Fibroblast of mammary gland (primary cell): ENCODE measurements at regions not wholly inside any gene's neighbourhood (a gene's known extent, or its start where the extent isn't known, plus 50 kb on each side); places are given as distances from the start of the nearest gene placed in this dataset.

Experiments used
- DNase-seq: peaks from one replicate; pipeline ENCODE4 v3.0.0-alpha.2; 2010; ENCODE audit warnings: low read depth
- H3K4me3 ChIP-seq: 2 replicates; pipeline ENCODE4 v1.5.1; 2011; ENCODE audit warnings: low read depth, mild to moderate bottlenecking, low read length, moderate library complexity; ENCODE audit not compliant: control insufficient read depth
- TF ChIP-seq, protein P1 (sequence below): conservative IDR thresholded peaks from 2 replicates; pipeline ENCODE4 v1.5.1; 2011; ENCODE audit warnings: low read depth, low read length, inconsistent platforms; ENCODE audit not compliant: control insufficient read depth, insufficient read depth

DNA sequence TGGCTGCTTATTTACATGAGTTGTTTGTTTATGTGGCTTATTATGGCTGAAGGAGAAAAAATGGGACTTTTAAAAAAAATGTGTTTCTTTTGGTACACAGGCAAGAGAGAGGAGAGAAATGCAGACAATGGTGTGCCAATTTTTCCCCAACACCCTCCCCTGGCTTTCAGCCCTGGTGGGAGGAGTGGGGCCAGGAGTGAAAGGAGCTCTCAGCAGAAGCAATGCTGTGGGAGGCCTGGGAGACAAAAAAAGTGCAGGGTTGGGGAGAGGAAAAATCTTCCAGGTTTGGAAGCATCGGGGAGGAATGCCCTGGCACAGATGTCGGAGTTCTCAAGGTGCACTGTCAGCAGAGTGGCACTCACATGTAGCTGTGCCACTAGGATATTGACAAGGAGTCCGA, 117.7 kb upstream of the FOXB1 start:
- DNase-seq, result no peak
- TF ChIP-seq, protein P1, sequence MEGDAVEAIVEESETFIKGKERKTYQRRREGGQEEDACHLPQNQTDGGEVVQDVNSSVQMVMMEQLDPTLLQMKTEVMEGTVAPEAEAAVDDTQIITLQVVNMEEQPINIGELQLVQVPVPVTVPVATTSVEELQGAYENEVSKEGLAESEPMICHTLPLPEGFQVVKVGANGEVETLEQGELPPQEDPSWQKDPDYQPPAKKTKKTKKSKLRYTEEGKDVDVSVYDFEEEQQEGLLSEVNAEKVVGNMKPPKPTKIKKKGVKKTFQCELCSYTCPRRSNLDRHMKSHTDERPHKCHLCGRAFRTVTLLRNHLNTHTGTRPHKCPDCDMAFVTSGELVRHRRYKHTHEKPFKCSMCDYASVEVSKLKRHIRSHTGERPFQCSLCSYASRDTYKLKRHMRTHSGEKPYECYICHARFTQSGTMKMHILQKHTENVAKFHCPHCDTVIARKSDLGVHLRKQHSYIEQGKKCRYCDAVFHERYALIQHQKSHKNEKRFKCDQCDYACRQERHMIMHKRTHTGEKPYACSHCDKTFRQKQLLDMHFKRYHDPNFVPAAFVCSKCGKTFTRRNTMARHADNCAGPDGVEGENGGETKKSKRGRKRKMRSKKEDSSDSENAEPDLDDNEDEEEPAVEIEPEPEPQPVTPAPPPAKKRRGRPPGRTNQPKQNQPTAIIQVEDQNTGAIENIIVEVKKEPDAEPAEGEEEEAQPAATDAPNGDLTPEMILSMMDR, result no peak
- H3K4me3 ChIP-seq, result no peak overlapping the region

DNA sequence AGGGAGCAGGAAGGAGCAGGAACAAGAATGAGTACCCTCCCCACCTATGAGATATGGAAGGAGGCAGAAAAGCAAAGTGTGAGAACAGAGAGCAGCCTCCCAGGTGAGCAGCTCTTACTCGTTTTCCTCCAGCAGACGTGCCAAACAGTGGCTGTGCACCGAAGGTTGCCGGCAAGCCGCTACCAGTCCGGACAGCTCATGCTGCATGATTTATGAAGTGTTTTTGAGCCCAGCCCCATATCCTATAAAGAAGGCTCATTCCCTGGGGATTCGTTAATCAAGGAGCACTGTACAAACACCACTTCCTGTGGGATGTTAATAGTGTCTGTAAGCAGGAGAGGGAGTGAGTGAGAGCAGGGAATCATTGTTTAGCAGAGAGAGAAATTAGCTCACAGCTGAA, 118.3 kb upstream of the FOXB1 start:
- no peak overlapping the region for H3K4me3 ChIP-seq
- DNase-seq, result peak; percentile 64
- TF ChIP-seq, protein P1, result no peak

DNA sequence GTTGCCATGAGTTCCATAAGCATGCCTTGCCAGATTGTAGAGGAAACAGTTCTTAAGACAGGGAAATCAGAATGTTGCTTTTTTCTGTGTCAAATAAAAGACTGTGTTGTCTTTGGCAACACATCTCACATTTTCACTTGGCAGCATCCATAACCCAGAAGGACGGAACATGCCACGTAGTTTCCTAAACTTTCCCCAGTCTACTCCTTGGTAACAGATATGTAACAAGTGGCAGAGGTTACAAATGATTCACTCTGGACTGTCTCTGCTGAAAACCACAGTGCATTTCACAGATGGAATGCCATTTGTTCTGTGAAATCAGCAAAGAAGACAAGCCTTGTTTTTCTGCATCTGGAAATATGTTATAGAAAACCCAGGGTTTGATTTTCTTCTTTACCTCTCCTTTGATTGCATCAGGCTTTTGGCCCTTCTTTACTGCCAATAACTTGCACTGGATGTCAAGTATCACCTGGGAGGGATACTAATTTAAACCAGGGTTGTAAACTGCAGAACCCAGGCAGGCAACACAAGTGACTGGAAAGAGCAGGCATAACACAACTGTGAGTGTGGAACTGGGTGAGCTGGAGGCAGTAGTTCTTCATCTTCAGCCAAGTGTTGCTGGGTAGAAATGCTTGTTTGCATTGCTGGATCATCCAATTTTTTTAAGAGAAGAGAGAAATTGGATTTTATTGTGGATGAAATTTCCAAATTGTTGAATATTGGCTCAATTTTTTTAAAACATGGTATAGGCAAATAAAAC, 124.4 kb upstream of the FOXB1 start:
- H3K4me3 ChIP-seq, result no peak overlapping the region
- peak; percentile 93 for DNase-seq
- TF ChIP-seq, protein P1, result no peak

DNA sequence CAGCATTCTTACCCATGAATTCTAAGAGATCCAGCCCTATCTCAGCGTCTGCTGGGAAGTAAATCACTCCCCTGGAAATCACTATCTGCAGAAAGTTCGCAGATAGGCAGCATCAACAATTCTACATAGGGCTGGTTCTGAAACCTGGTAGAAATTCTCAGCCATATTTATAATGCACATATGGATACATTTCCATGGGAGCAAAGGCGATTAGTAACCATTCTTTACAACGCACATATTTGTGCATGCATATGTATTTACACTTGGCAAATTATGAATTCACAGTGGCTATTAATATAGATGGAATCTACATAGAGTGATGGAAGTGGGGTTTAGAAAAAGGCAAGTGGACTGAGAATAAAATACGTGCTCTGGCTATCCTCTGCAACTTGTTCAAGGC, 128.0 kb upstream of the FOXB1 start:
- TF ChIP-seq, protein P1, result no peak
- H3K4me3 ChIP-seq, result no peak overlapping the region
- DNase-seq, result no peak

DNA sequence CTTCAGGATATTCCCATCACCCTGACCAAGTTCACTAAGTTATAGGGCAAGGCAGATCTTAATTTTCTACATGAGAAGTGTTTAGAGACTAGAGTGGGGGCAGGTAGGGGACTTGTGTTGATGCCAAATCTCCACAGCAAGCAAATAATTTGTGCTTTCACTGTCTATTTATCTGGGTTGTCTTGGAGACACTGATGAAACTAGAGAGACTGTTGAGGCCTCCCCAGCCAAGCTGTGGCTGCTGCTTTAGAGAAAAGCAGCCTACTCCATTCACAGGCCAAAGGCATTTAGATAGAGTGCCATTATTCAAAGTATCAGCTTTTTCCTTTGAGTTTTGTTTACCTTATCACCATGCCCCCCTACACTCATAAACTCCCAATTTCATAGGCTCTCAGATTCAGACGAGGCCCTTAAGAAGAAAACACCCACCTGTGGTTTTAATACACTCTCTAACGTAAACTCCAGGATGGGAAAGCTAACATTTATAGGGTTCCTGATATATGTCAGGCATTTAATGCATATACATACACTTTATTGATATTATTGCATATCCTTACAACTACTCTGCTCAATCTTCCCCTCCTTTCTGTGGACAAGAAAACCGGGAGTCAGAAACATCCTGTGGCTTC, 130.4 kb upstream of the FOXB1 start:
- H3K4me3 ChIP-seq, result no peak overlapping the region
- TF ChIP-seq, protein P1, result no peak
- DNase-seq, result no peak

DNA sequence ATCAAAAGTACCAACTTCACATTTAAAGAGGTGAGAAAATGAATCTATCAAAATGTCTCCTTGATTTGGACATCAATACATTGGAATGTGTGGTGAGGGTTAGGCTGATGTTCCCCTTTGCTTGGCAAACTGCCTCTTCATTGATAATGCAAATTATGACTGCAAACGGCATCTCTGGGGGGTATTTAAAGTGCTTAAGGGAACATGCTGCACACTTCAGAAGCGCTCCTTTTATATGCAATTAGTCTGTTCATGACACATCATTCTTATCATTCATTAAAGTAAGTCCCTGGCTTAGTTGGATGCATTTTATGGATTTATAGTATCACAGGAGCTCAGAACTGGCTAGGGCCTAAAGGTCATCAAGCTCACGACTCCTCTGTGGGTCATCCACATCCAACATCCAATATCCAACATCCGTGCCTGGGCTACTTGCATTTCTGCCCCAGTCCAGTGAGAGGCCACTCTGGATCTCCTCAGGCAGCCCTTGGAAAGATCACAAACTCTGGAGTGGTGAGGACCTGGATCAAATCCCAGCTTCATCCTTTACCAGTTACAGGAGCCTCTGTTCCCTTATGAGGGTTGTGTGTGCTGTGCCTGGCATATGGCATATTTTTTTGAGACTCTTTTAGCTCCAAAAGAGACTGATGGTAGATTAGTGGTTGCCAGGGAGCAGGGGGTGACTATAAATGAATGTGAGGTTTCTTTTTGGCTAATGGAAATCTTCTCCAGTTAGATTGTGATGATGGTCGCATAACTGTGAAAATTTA, 136.8 kb upstream of the FOXB1 start:
- TF ChIP-seq, protein P1, result no peak
- DNase-seq, result no peak
- H3K4me3 ChIP-seq, result no peak overlapping the region
